Natural killer cell (primary cell): ENCODE measurements at regions not wholly inside any gene's neighbourhood (a gene's known extent, or its start where the extent isn't known, plus 50 kb on each side); places are given as distances from the start of the nearest gene placed in this dataset.
A peak's percentile ranks its signal among the peaks of the same experiment; 100 is the strongest.

ENCODE experiments used
- ATAC-seq, 3 donors: fragments of 150-1000 bp in 2 of 3; fragments of 200-7000 bp in 1 of 3; cut with Tn5 transposase; 1 replicate in 1 of 3; 2 replicates in 2 of 3; pipeline ENCODE4 v1.10.0; 2021; ENCODE audit warnings: mild to moderate bottlenecking in 2 of 3, moderate library complexity in 2 of 3
- DNase-seq, 2 donors: peaks; one replicate each; pipeline versions ENCODE4 v3.0.0 to v3.0.0-alpha.2; 2013 to 2021; ENCODE audit warnings: mixed read lengths in 1 of 2
- H3K27ac ChIP-seq: one replicate; pipeline ENCODE4 v1.5.1; 2013; ENCODE audit warnings: mild to moderate bottlenecking, low read length
- H3K27me3 ChIP-seq: one replicate; pipeline ENCODE4 v1.6.1; 2013; ENCODE audit warnings: low read length; ENCODE audit not compliant: control insufficient read depth, insufficient read depth
- H3K36me3 ChIP-seq: one replicate; pipeline ENCODE4 v1.6.1; 2013; ENCODE audit warnings: low read length; ENCODE audit not compliant: control insufficient read depth, insufficient read depth
- H3K4me1 ChIP-seq: one replicate; pipeline ENCODE4 v1.6.1; 2013; ENCODE audit warnings: low read length; ENCODE audit not compliant: control insufficient read depth, insufficient read depth
- H3K4me3 ChIP-seq: one replicate; pipeline ENCODE4 v1.5.1; 2013; ENCODE audit warnings: low read length
- H3K9me3 ChIP-seq: one replicate; pipeline ENCODE4 v1.6.1; 2013; ENCODE audit warnings: low read length; ENCODE audit not compliant: control insufficient read depth, insufficient read depth
- H3K27ac Mint-ChIP-seq, 2 donors: one replicate each; pipeline ENCODE4 v1.8.0; 2022; ENCODE audit warnings: mild to moderate bottlenecking in 2 of 2, mixed read lengths in 2 of 2, moderate library complexity in 1 of 2
- H3K27me3 Mint-ChIP-seq, 2 donors: one replicate each; pipeline ENCODE4 v1.8.0; 2022; ENCODE audit warnings: low read depth in 2 of 2, mixed read lengths in 2 of 2
- H3K36me3 Mint-ChIP-seq: one replicate; pipeline ENCODE4 v1.8.0; 2022; ENCODE audit warnings: mixed read lengths
- H3K4me1 Mint-ChIP-seq, 2 donors: one replicate each; pipeline ENCODE4 v1.8.0; 2022; ENCODE audit warnings: mixed read lengths in 2 of 2
- H3K4me3 Mint-ChIP-seq: one replicate; pipeline ENCODE4 v1.8.0; 2022; ENCODE audit warnings: mild to moderate bottlenecking, moderate library complexity, mixed read lengths
- H3K9me3 Mint-ChIP-seq, 2 donors: one replicate each; pipeline ENCODE4 v1.8.0; 2022; ENCODE audit warnings: mixed read lengths in 2 of 2
- CTCF ChIP-seq: fragments of 200-600 bp; IDR thresholded peaks from one replicate; pipeline ENCODE4 v1.8.0; 2022; ENCODE audit warnings: antibody characterized with exemption
- WGBS: methylation state at CpG from one replicate; pipeline ENCODE4 v1.1.7; 2013; ENCODE audit warnings: missing lambda C conversion rate; ENCODE audit not compliant: insufficient coverage; 5-methylcytosine and 5-hydroxymethylcytosine counted together
- intact Hi-C: fragments of 100-400 bp; cut with micrococcal nuclease; formaldehyde crosslinking; loops from one replicate; pipeline ENCODE4 v1.14.2; 2022

GRCh38 chr18:78873926-78874500 lies 105.6 kb upstream of the SALL3 start:
- no peak for TF ChIP-seq CTCF
- H3K36me3 Mint-ChIP-seq = no peaks in the 10 kb centered on the region
- Histone ChIP-seq H3K27ac (no peak overlapping the region), H3K27me3 (no peaks in the 10 kb centered on the region), H3K36me3 (no peaks in the 10 kb centered on the region), H3K9me3 (no peaks in the 10 kb centered on the region), H3K4me3 (no peak overlapping the region), H3K4me1 (no peaks in the 10 kb centered on the region)
- ATAC-seq (no peak), DNase-seq (no peak)
- 34% methylated on average over 5 of the region's 6 CpGs for WGBS
- no peaks in the 10 kb centered on the region for H3K4me1 Mint-ChIP-seq
- peaks cover 17 to 23% of the 10 kb centered on the region in 2 donors for H3K27me3 Mint-ChIP-seq
- no peak overlapping the region for H3K27ac Mint-ChIP-seq
- no peaks in the 10 kb centered on the region for H3K9me3 Mint-ChIP-seq
- H3K4me3 Mint-ChIP-seq = no peak overlapping the region
- intact Hi-C loops = no loop called here

GRCh38 chr18:78875016-78875777 lies 104.4 kb upstream of the SALL3 start:
- Mint-ChIP-seq H3K27ac (no peak overlapping the region), H3K4me3 (no peak overlapping the region), H3K9me3 (no peaks in the 10 kb centered on the region), H3K4me1 (no peaks in the 10 kb centered on the region), H3K36me3 (no peaks in the 10 kb centered on the region), H3K27me3 (peaks cover 17 to 18% of the 10 kb centered on the region in 2 donors)
- DNase-seq = peak in 1 of 2 donors; percentile 41
- 71% methylated on average over 9 of the region's 11 CpGs for WGBS
- peak in 1 of 3 donors; percentile 51 for ATAC-seq
- intact Hi-C loops = loop anchor here (1.0 kb wide), 1 partner anchor 371 kb away; no protein-coding TSS in a partner anchor
- H3K27me3 ChIP-seq = no peaks in the 10 kb centered on the region
- no peaks in the 10 kb centered on the region for H3K36me3 ChIP-seq
- H3K27ac ChIP-seq = no peak overlapping the region
- H3K4me3 ChIP-seq = no peak overlapping the region
- TF ChIP-seq CTCF = peak; percentile 50
- no peaks in the 10 kb centered on the region for H3K4me1 ChIP-seq
- no peaks in the 10 kb centered on the region for H3K9me3 ChIP-seq

GRCh38 chr18:78875778-78876650 lies 103.6 kb upstream of the SALL3 start:
- Histone ChIP-seq H3K27ac (no peak overlapping the region), H3K4me3 (no peak overlapping the region), H3K4me1 (no peaks in the 10 kb centered on the region), H3K27me3 (no peaks in the 10 kb centered on the region), H3K9me3 (no peaks in the 10 kb centered on the region), H3K36me3 (no peaks in the 10 kb centered on the region)
- no peak overlapping the region for H3K27ac Mint-ChIP-seq
- no peak for TF ChIP-seq CTCF
- H3K4me1 Mint-ChIP-seq = no peaks in the 10 kb centered on the region
- intact Hi-C loops = loop anchor here (1.0 kb wide), 1 partner anchor 370 kb away; no protein-coding TSS in a partner anchor
- no peak for ATAC-seq
- no peaks in the 10 kb centered on the region for H3K36me3 Mint-ChIP-seq
- peaks cover 14 to 19% of the 10 kb centered on the region in 2 donors for H3K27me3 Mint-ChIP-seq
- 89% methylated on average over 26 of the region's 26 CpGs for WGBS
- no peak overlapping the region for H3K4me3 Mint-ChIP-seq
- no peak for DNase-seq
- H3K9me3 Mint-ChIP-seq = no peaks in the 10 kb centered on the region
